ENCODE measurements at regions not wholly inside any gene's neighbourhood (a gene's known extent, or its start where the extent isn't known, plus 50 kb on each side); places are given as distances from the start of the nearest gene placed in this dataset.

- TF ChIP-seq GMEB2 (CRISPR knock-in tag; IDR thresholded peaks at IDR 0.05; ENCODE audit: low read depth) (no peak), FOSL2 (CRISPR knock-in tag; IDR thresholded peaks at IDR 0.05) (peak; percentile 66), EHMT2 (IDR thresholded peaks at IDR 0.05; ENCODE audit: borderline replicate concordance, low read depth, low read length) (peak; percentile 48; the same call in 1 of the 2 replicates), RARA (CRISPR knock-in tag; IDR thresholded peaks at IDR 0.05) (peak; percentile 96), REST (IDR thresholded peaks at IDR 0.05; ENCODE audit: borderline replicate concordance in 1 of 2, low read depth in 1 of 2, low read length in 2 of 2) (peak in 1 of 2 experiments; percentile 67; a peak in 1 of 4 replicates), MED1 (CRISPR knock-in tag; IDR thresholded peaks at IDR 0.05) (peak; percentile 53; the same call in 1 of the 2 replicates), FOXK2 (IDR thresholded peaks at IDR 0.05) (no peak), HNF4A (CRISPR knock-in tag; IDR thresholded peaks at IDR 0.05) (peak; percentile 48; the same call in 1 of the 2 replicates), CTCF (CRISPR knock-in tag; IDR thresholded peaks at IDR 0.05) (no peak), CREB1 (IDR thresholded peaks at IDR 0.05) (no peak), CREB1 (CRISPR knock-in tag; IDR thresholded peaks at IDR 0.05) (peak; percentile 25; the same call in 1 of the 2 replicates), ZGPAT (CRISPR knock-in tag; IDR thresholded peaks at IDR 0.05) (0 out of 2 replicates have a peak, but pooled peaks have one; percentile 47), ZBTB43 (CRISPR knock-in tag; conservative IDR thresholded peaks at IDR 0.05) (no peak), MAFF (IDR thresholded peaks at IDR 0.05; ENCODE audit: low read depth, low read length) (peak; percentile 96), THRA (CRISPR knock-in tag; IDR thresholded peaks at IDR 0.05; ENCODE audit: borderline replicate concordance) (peak; percentile 58; the same call in 1 of the 2 replicates), ZXDC (CRISPR knock-in tag; IDR thresholded peaks at IDR 0.05) (0 out of 2 replicates have a peak, but pooled peaks have one; percentile 43)
Observed at GRCh38 chr12:75954041-75954440, 77.5 kb downstream of the PHLDA1 start (continued).
